DOHH2 (cell line): ENCODE measurements at regions not wholly inside any gene's neighbourhood (a gene's known extent, or its start where the extent isn't known, plus 50 kb on each side); places are given as distances from the start of the nearest gene placed in this dataset.

Experiments used
- CTCF ChIP-seq: fragments of 200-600 bp; sonication (generic); IDR thresholded peaks from one replicate; pipeline ENCODE4 v1.5.1; 2014; ENCODE audit warnings: antibody characterized with exemption, mild to moderate bottlenecking, low read depth, low read length; ENCODE audit not compliant: poor library complexity, severe bottlenecking
- EZH2phosphoT487 ChIP-seq: fragments of 200-600 bp; sonication (generic); IDR thresholded peaks from 2 replicates; pipeline ENCODE4 v1.6.1; 2017; ENCODE audit warnings: borderline replicate concordance, mild to moderate bottlenecking, antibody characterized with exemption, low read length, moderate library complexity, mixed read lengths

GRCh38 chr2:56713161-56713676 lies 529.4 kb downstream of the CCDC85A start:
- TF ChIP-seq CTCF (no peak), EZH2phosphoT487 (no peak)
